Loucy (cell line): ENCODE measurements at regions not wholly inside any gene's neighbourhood (a gene's known extent, or its start where the extent isn't known, plus 50 kb on each side); places are given as distances from the start of the nearest gene placed in this dataset.

Experiments used
- EZH2phosphoT487 ChIP-seq: fragments of 200-600 bp; IDR thresholded peaks from 2 replicates; pipeline ENCODE4 v1.6.1; 2018; ENCODE audit warnings: antibody characterized with exemption, mild to moderate bottlenecking, moderate library complexity, borderline replicate concordance
- TF ChIP-seq, protein P1 (sequence below): fragments of 200-600 bp; sonication (generic); conservative IDR thresholded peaks from 2 replicates; pipeline ENCODE4 v1.5.1; 2014; ENCODE audit warnings: mild to moderate bottlenecking, antibody characterized with exemption, low read length

DNA sequence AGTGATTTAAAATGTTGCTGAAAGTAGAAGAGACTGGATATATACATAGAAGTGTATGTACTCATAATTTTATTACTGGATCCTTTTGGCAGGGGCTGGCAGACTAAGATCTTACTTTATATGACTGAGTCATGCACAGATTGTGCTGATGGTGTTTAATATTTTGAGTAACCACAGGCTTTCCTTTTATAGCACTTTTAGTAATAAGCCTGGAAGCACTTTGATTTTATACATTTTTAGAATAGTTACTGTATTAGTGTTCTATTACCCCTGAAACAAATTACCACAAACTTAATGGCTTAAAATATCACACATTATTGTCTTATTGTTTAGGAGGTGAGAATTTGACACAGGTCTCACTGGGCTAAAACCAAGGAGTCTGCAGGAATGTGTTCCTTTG is 113.4 kb upstream of the CDH8 start:
- TF ChIP-seq, protein P1, sequence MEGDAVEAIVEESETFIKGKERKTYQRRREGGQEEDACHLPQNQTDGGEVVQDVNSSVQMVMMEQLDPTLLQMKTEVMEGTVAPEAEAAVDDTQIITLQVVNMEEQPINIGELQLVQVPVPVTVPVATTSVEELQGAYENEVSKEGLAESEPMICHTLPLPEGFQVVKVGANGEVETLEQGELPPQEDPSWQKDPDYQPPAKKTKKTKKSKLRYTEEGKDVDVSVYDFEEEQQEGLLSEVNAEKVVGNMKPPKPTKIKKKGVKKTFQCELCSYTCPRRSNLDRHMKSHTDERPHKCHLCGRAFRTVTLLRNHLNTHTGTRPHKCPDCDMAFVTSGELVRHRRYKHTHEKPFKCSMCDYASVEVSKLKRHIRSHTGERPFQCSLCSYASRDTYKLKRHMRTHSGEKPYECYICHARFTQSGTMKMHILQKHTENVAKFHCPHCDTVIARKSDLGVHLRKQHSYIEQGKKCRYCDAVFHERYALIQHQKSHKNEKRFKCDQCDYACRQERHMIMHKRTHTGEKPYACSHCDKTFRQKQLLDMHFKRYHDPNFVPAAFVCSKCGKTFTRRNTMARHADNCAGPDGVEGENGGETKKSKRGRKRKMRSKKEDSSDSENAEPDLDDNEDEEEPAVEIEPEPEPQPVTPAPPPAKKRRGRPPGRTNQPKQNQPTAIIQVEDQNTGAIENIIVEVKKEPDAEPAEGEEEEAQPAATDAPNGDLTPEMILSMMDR: no peak
- TF ChIP-seq EZH2phosphoT487: no peak
